Panc1 (cell line): ENCODE measurements at regions not wholly inside any gene's neighbourhood (a gene's known extent, or its start where the extent isn't known, plus 50 kb on each side); places are given as distances from the start of the nearest gene placed in this dataset.

Experiments used
- ATAC-seq: fragments of 200-7000 bp; cut with Tn5 transposase; 2 replicates; pipeline ENCODE4 v1.9.1; 2020; ENCODE audit warnings: mild to moderate bottlenecking, moderate library complexity
- BruUV-seq: library from RNA; stranded (reverse); fragments of 400-500 nt; replicated peaks from 2 replicates; lab custom pipeline; 2021; lab: Mats Ljungman, UMichigan
- CTCF ChIA-PET: fragments of 300-600 bp; sonication (Branson Sonifier 250); formaldehyde crosslinking; loops from one replicate; lab custom pipeline; 2022; ENCODE audit warnings: antibody characterized with exemption; lab: Charles Lee
- POLR2A ChIA-PET: fragments of 300-600 bp; sonication (Branson Sonifier 250); formaldehyde crosslinking; loops from one replicate; lab custom pipeline; 2022; ENCODE audit warnings: antibody characterized with exemption; lab: Charles Lee
- DNase-seq: peaks from one replicate; pipeline ENCODE4 v3.0.0-alpha.2; 2010; ENCODE audit warnings: low read depth, low spot score
- H3K27ac ChIP-seq: 2 replicates; pipeline ENCODE4 v1.5.1; 2011; ENCODE audit warnings: mild to moderate bottlenecking, low read length, inconsistent platforms
- H3K27me3 ChIP-seq: fragments of 200-500 bp; sonication (Bioruptor generic); 2 replicates; pipeline ENCODE4 v1.6.0; 2014; ENCODE audit warnings: low read length, inconsistent platforms; ENCODE audit not compliant: control insufficient read depth, insufficient read depth
- H3K36me3 ChIP-seq: fragments of 200-500 bp; sonication (Bioruptor generic); 2 replicates; pipeline ENCODE4 v1.5.1; 2014; ENCODE audit warnings: inconsistent platforms, mild to moderate bottlenecking, low read length, moderate library complexity; ENCODE audit not compliant: control insufficient read depth, insufficient read depth
- H3K4me1 ChIP-seq: 2 replicates; pipeline ENCODE4 v1.5.1; 2011; ENCODE audit warnings: inconsistent platforms, mild to moderate bottlenecking, low read length, moderate library complexity; ENCODE audit not compliant: control insufficient read depth, insufficient read depth
- H3K4me3 ChIP-seq, 2 experiments: 2 replicates each; pipeline ENCODE4 v1.5.1; 2011 to 2012; ENCODE audit warnings: low read depth in 2 of 2, low read length in 2 of 2, mild to moderate bottlenecking in 2 of 2, inconsistent platforms in 1 of 2, moderate library complexity in 1 of 2
- H3K9me3 ChIP-seq: fragments of 200-500 bp; sonication (Bioruptor generic); 2 replicates; pipeline ENCODE4 v1.5.1; 2014; ENCODE audit warnings: low read depth, mild to moderate bottlenecking, inconsistent platforms, low read length, moderate library complexity; ENCODE audit not compliant: control insufficient read depth, insufficient read depth
- POLR2AphosphoS5 ChIP-seq: IDR thresholded peaks from 2 replicates; pipeline ENCODE4 v1.6.1; 2012; ENCODE audit warnings: mild to moderate bottlenecking, low read depth, low read length, moderate library complexity
- REST ChIP-seq, 2 experiments: IDR thresholded peaks; 2 replicates each; pipeline ENCODE4 v1.6.1; 2011 to 2012; ENCODE audit warnings: low read depth in 2 of 2, control low read depth in 1 of 2, low read length in 1 of 2, mild to moderate bottlenecking in 1 of 2, moderate library complexity in 1 of 2; ENCODE audit not compliant: insufficient read depth in 1 of 2
- SIN3A ChIP-seq: IDR thresholded peaks from 2 replicates; pipeline ENCODE4 v1.6.1; 2012; ENCODE audit warnings: low read depth, mild to moderate bottlenecking, low read length, moderate library complexity, borderline replicate concordance; ENCODE audit not compliant: insufficient read depth
- TCF7L2 ChIP-seq: IDR thresholded peaks from 2 replicates; pipeline ENCODE4 v1.6.1; 2011; ENCODE audit warnings: mild to moderate bottlenecking, low read depth, low read length, inconsistent platforms
- in situ Hi-C: cut with HindIII; loops from 2 replicates; pipeline ENCODE4 v1.10.0; 2016; ENCODE audit warnings: low sequenced_read_pairs, low pct_unique_long_range_greater_than_20kb
- intact Hi-C: fragments of 100-400 bp; cut with micrococcal nuclease; formaldehyde crosslinking; loops from one replicate; pipeline ENCODE4 v1.10.0; 2022; ENCODE audit not compliant: unreplicated experiment
- TF ChIP-seq, protein P1 (sequence below): fragments of 450-650 bp; IDR thresholded peaks from 2 replicates; pipeline ENCODE4 v1.5.1; 2017; ENCODE audit warnings: mild to moderate bottlenecking

GRCh38 chr9:79447308-79447605, 124.5 kb upstream of the TLE4 start:
- Histone ChIP-seq H3K9me3 (no peaks in the 10 kb centered on the region), H3K36me3 (no peaks in the 10 kb centered on the region), H3K4me1 (no peaks in the 10 kb centered on the region), H3K4me3 (no peak overlapping the region), H3K27ac (no peak overlapping the region), H3K27me3 (no peaks in the 10 kb centered on the region)
- intact Hi-C loops (no loop called here), in situ Hi-C loops (no loop called here)
- ChIA-PET CTCF (no interaction called here), POLR2A (no interaction called here)
- DNase-seq (no peak), ATAC-seq (no peak)
- TF ChIP-seq TCF7L2 (no peak), POLR2AphosphoS5 (no peak), SIN3A (no peak), REST (IDR thresholded peaks at IDR 0.05; ENCODE audit: insufficient read depth in 1 of 2, low read depth in 2 of 2, low read length in 1 of 2) (no peak)
- TF ChIP-seq, protein P1, sequence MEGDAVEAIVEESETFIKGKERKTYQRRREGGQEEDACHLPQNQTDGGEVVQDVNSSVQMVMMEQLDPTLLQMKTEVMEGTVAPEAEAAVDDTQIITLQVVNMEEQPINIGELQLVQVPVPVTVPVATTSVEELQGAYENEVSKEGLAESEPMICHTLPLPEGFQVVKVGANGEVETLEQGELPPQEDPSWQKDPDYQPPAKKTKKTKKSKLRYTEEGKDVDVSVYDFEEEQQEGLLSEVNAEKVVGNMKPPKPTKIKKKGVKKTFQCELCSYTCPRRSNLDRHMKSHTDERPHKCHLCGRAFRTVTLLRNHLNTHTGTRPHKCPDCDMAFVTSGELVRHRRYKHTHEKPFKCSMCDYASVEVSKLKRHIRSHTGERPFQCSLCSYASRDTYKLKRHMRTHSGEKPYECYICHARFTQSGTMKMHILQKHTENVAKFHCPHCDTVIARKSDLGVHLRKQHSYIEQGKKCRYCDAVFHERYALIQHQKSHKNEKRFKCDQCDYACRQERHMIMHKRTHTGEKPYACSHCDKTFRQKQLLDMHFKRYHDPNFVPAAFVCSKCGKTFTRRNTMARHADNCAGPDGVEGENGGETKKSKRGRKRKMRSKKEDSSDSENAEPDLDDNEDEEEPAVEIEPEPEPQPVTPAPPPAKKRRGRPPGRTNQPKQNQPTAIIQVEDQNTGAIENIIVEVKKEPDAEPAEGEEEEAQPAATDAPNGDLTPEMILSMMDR = no peak
- BruUV-seq = no TSS peak

- TF ChIP-seq TCF7L2 (peak; percentile 45; the same call in 1 of the 2 replicates), POLR2AphosphoS5 (no peak), REST (IDR thresholded peaks at IDR 0.05; ENCODE audit: insufficient read depth in 1 of 2, low read depth in 2 of 2, low read length in 1 of 2) (no peak)
- Histone ChIP-seq H3K27ac (no peak overlapping the region), H3K4me1 (no peaks in the 10 kb centered on the region), H3K36me3 (no peaks in the 10 kb centered on the region), H3K27me3 (no peaks in the 10 kb centered on the region), H3K4me3 (no peak overlapping the region), H3K9me3 (no peaks in the 10 kb centered on the region; the same call in 1 of the 2 replicates)
- in situ Hi-C loops (no loop called here), intact Hi-C loops (no loop called here)
- no peak for DNase-seq
- ChIA-PET POLR2A (no interaction called here), CTCF (no interaction called here)
- no TSS peak for BruUV-seq
- ATAC-seq = no peak; the same call in 1 of the 2 replicates
Observed at GRCh38 chr9:79447762-79448161, 124.0 kb upstream of the TLE4 start.
